Natural killer cell treated with Interleukin-12 subunit alpha and Interleukin-12 subunit beta and Interleukin-15 and Interleukin-18, amount 100 ng/mL, for 72 hours (primary cell): ENCODE measurements at regions not wholly inside any gene's neighbourhood (a gene's known extent, or its start where the extent isn't known, plus 50 kb on each side); places are given as distances from the start of the nearest gene placed in this dataset.

Experiments
- ATAC-seq, 2 donors: fragments of 150-1000 bp; cut with Tn5 transposase in 1 of 2; sonication (Bioruptor Pico), chemical (Tn5 transposase) in 1 of 2; 2 replicates each; pipeline ENCODE4 v1.10.0; 2021
- DNase-seq: peaks from one replicate; pipeline ENCODE4 v3.0.0; 2022; ENCODE audit warnings: low spot score
- H3K27ac Mint-ChIP-seq, 2 donors: 1 replicate in 1 of 2; 2 replicates in 1 of 2; pipeline ENCODE4 v1.8.0; 2022; ENCODE audit warnings: mixed read lengths in 2 of 2, mild to moderate bottlenecking in 1 of 2, moderate library complexity in 1 of 2
- H3K27me3 Mint-ChIP-seq, 2 donors: 1 replicate in 1 of 2; 2 replicates in 1 of 2; pipeline ENCODE4 v1.8.0; 2022; ENCODE audit warnings: mixed read lengths in 2 of 2
- H3K36me3 Mint-ChIP-seq: one replicate; pipeline ENCODE4 v1.8.0; 2022; ENCODE audit warnings: mixed read lengths
- H3K4me1 Mint-ChIP-seq, 2 donors: 1 replicate in 1 of 2; 2 replicates in 1 of 2; pipeline ENCODE4 v1.8.0; 2022; ENCODE audit warnings: low read depth in 2 of 2, mixed read lengths in 2 of 2, mild to moderate bottlenecking in 1 of 2
- H3K4me3 Mint-ChIP-seq: one replicate; pipeline ENCODE4 v1.8.0; 2022; ENCODE audit warnings: mixed read lengths
- H3K9me3 Mint-ChIP-seq: 2 replicates; pipeline ENCODE4 v1.8.0; 2022; ENCODE audit warnings: mixed read lengths

DNA sequence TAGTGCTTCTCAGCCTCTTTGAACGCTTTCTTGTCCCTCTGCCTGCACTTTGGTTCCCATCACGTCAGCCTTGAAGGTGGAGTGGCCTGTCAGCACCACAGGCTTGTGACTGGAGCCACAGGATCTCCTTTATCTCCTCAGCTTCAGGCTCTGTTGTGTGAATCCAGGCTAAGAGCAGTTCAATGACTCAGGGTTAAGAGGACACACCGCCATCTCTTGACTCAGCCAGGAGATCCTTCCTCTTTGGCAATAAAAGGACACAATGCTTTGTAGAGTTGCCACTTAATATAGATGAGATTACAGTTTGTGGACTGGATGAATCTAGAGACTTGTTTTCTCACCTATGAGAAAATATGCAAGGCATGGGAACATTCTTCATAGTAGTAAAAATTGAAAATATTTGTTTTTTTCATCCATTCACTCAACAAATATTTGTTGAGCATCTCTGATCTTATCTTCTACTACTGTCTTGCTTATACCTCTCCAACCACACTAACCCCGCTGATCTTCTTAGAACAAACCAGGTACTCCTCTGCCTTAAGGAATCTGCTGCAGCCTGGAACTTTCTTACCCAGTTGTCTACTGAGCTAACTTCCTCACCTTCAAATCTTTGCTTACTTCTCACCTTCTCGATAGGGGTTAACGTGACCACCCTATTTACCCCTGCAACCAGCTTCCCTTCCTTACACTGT is 62.3 kb downstream of the UCHL1 start:
- Mint-ChIP-seq H3K4me1 (no peaks in the 10 kb centered on the region), H3K27ac (no peak overlapping the region), H3K4me3 (no peak overlapping the region), H3K36me3 (no peaks in the 10 kb centered on the region), H3K27me3 (no peaks in the 10 kb centered on the region), H3K9me3 (no peaks in the 10 kb centered on the region)
- DNase-seq = no peak
- ATAC-seq = no peak

DNA sequence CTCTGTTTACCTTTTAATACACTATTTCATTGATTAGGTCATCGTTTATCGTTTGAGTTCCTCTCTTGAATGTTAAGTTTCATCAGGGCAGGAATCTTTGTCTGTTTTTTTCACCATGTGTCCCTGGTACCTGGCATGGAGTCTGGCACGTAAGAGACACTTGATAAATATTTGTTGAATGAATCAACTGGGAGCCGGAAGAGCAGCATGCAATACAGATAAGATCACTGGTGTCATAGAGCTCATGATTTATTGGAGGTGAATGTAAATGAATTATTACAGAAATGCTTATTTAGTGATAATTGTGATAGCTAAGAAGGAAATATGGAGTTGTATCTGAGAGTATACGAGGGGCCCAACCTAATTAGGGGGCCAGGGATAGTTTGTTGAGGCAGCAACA is 62.8 kb downstream of the UCHL1 start:
- no peak overlapping the region for H3K4me3 Mint-ChIP-seq
- no peaks in the 10 kb centered on the region for H3K4me1 Mint-ChIP-seq
- H3K9me3 Mint-ChIP-seq = no peaks in the 10 kb centered on the region
- H3K27me3 Mint-ChIP-seq = no peaks in the 10 kb centered on the region
- no peaks in the 10 kb centered on the region for H3K36me3 Mint-ChIP-seq
- DNase-seq (no peak), ATAC-seq (no peak)
- H3K27ac Mint-ChIP-seq = no peak overlapping the region

GRCh38 chr4:41320278-41320677 is 63.5 kb downstream of the UCHL1 start:
- no peaks in the 10 kb centered on the region for H3K4me1 Mint-ChIP-seq
- no peak for ATAC-seq
- H3K27ac Mint-ChIP-seq = no peak overlapping the region
- H3K27me3 Mint-ChIP-seq = no peaks in the 10 kb centered on the region
- H3K4me3 Mint-ChIP-seq = no peak overlapping the region
- H3K36me3 Mint-ChIP-seq = no peaks in the 10 kb centered on the region
- no peak for DNase-seq
- H3K9me3 Mint-ChIP-seq = no peaks in the 10 kb centered on the region

- Mint-ChIP-seq H3K27ac (no peak overlapping the region), H3K4me1 (no peaks in the 10 kb centered on the region), H3K36me3 (no peaks in the 10 kb centered on the region), H3K4me3 (no peak overlapping the region), H3K9me3 (no peaks in the 10 kb centered on the region), H3K27me3 (no peaks in the 10 kb centered on the region)
- ATAC-seq (no peak), DNase-seq (no peak)
These were observed 64.1 kb downstream of the UCHL1 start for GRCh38 chr4:41320786-41321185.

DNA sequence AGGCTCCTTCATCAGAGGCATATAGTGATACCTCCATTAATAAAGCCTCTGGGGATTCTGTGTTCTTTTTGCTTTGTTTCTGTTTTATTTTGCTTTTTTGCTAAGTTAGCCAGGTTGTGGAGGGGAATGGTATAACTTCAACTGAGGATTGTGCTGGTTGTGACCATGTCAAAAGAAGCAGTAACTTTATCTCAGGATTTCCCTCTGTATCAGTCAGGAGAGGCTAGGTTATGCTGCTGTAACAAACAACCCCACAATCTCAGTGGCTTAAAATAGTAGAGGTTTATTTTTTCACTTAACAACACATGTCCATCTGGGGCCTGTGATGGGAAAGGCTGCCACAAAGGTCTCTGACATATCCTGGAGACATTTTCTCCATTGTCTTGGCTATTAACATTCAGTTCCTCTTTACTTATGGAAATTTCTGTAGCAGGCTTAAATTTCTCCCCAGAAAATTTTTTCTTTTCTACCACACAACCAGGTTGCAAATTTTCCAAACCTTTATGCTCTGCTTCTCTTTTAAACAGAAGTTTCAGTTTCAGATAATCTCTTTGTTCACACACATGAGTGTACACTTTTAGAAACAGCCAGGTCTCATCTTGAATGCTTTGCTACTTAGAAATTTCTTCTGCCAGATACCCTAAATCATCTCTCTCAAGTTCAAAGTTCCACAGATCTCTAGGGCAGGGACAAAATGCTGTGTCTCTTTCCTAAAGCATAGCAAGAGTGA is 64.7 kb downstream of the UCHL1 start:
- Mint-ChIP-seq H3K9me3 (no peaks in the 10 kb centered on the region), H3K4me1 (no peaks in the 10 kb centered on the region), H3K27ac (no peak overlapping the region), H3K4me3 (no peak overlapping the region), H3K27me3 (no peaks in the 10 kb centered on the region), H3K36me3 (no peaks in the 10 kb centered on the region)
- no peak for DNase-seq
- ATAC-seq = no peak

GRCh38 chr4:41322617-41323016 is 65.9 kb downstream of the UCHL1 start:
- Mint-ChIP-seq H3K27me3 (no peaks in the 10 kb centered on the region), H3K36me3 (no peaks in the 10 kb centered on the region), H3K4me3 (no peak overlapping the region), H3K27ac (no peak overlapping the region), H3K4me1 (no peaks in the 10 kb centered on the region), H3K9me3 (no peaks in the 10 kb centered on the region)
- ATAC-seq (no peak), DNase-seq (no peak)

DNA sequence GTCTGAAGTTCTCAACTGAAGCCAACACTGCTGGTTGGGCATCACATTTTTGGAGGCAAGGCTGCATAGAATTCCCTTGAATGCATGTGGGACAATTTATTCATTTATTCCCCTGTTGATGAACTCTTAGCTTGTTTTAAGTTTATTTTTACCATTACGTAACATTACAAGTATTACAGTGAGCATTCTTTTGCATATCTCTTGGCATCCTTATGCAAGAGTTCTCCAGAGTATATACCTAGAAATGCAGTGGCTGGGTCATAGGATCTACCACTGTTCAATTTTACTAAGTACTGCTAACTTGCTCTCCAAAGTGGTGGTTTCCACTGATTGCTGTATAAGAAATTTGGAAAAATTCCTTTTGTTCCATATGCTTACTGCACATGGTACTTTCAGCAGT is 66.5 kb downstream of the UCHL1 start:
- no peaks in the 10 kb centered on the region for H3K36me3 Mint-ChIP-seq
- H3K4me1 Mint-ChIP-seq = no peaks in the 10 kb centered on the region
- H3K27me3 Mint-ChIP-seq = no peaks in the 10 kb centered on the region
- no peaks in the 10 kb centered on the region for H3K9me3 Mint-ChIP-seq
- no peak overlapping the region for H3K27ac Mint-ChIP-seq
- H3K4me3 Mint-ChIP-seq = no peak overlapping the region
- ATAC-seq (no peak), DNase-seq (no peak)

- no peak overlapping the region for H3K27ac Mint-ChIP-seq
- ATAC-seq (no peak), DNase-seq (no peak)
- no peak overlapping the region for H3K4me3 Mint-ChIP-seq
- no peaks in the 10 kb centered on the region for H3K27me3 Mint-ChIP-seq
- peaks cover under 1% of the 10 kb centered on the region for H3K9me3 Mint-ChIP-seq
- H3K4me1 Mint-ChIP-seq = no peaks in the 10 kb centered on the region
- H3K36me3 Mint-ChIP-seq = no peaks in the 10 kb centered on the region
These were observed 67.0 kb downstream of the UCHL1 start for GRCh38 chr4:41323706-41324105.

DNA sequence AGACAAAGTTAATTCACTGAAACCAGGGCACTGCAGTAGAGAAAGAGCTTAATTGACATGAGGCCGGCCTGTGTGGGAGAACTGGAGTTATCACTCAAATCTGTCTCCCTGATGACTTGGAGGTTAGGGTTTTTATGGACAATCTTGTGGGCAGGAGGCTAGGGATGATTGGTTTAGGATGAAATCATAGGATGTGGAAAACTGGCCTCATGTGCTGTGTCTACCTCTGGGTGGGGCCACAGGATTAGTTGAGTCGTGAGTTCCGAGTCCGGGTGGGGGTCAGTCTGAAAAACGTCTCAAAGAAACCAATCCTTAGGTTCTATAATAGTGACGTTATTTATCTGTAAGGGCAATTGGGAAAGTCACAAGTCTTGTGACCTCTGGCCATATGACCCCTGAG is 68.1 kb downstream of the UCHL1 start:
- no peak for ATAC-seq

DNA sequence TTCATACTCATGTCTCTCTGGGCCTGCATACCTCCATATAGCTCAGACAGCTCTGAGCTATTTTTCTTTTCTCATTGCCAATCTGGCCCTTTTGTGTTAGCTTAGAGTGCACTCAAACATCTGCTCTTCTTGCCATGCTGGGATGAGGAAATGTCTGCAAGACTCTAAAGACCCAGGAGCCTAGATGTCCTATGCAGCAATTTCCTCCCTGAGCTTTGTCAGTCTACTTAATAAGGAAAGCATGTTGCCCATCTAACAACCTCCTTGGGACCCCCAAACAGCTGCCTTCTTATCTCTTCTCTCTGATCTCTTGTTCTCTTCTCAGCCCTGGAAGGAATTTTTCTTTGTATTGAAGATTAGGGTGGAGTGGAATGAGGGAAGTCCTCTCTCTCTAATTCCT is 69.2 kb downstream of the UCHL1 start:
- DNase-seq (no peak), ATAC-seq (no peak)
- no peaks in the 10 kb centered on the region for H3K4me1 Mint-ChIP-seq
- H3K27me3 Mint-ChIP-seq = no peaks in the 10 kb centered on the region
- no peak overlapping the region for H3K4me3 Mint-ChIP-seq
- no peaks in the 10 kb centered on the region for H3K36me3 Mint-ChIP-seq
- H3K27ac Mint-ChIP-seq = no peak overlapping the region
- peaks cover 6% of the 10 kb centered on the region for H3K9me3 Mint-ChIP-seq

More for the DNA sequence above, 68.1 kb downstream of the UCHL1 start:
- no peak for DNase-seq
- peaks cover 4% of the 10 kb centered on the region for H3K9me3 Mint-ChIP-seq
- no peak overlapping the region for H3K27ac Mint-ChIP-seq
- H3K36me3 Mint-ChIP-seq = no peaks in the 10 kb centered on the region
- no peaks in the 10 kb centered on the region for H3K27me3 Mint-ChIP-seq
- no peaks in the 10 kb centered on the region for H3K4me1 Mint-ChIP-seq
- H3K4me3 Mint-ChIP-seq = no peak overlapping the region

GRCh38 chr4:41326776-41327175 is 70.0 kb downstream of the UCHL1 start:
- H3K27me3 Mint-ChIP-seq = no peaks in the 10 kb centered on the region
- no peak overlapping the region for H3K27ac Mint-ChIP-seq
- H3K36me3 Mint-ChIP-seq = no peaks in the 10 kb centered on the region
- ATAC-seq (no peak), DNase-seq (no peak)
- no peaks in the 10 kb centered on the region for H3K4me1 Mint-ChIP-seq
- H3K9me3 Mint-ChIP-seq = peaks cover 6% of the 10 kb centered on the region
- H3K4me3 Mint-ChIP-seq = no peak overlapping the region

DNA sequence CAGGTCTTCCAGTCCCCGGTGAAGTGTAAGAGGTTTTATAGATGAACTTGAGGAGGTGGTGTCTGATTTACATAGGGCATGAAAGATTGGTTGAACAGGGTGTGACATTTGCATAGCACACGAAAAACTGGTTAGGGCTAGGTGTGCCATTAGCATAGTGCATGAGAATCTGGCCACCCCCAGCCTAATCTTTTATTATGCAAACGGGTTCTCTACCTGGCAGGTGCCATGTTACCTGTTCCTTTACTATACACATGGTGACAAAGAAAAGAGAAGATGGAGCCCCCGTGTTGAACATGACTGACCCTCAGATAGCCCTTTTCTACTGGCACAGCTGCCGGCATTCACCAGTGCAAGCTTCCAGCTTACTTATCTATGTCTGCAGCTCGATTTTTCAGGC is 71.0 kb downstream of the UCHL1 start:
- DNase-seq (no peak), ATAC-seq (no peak)
- Mint-ChIP-seq H3K36me3 (no peaks in the 10 kb centered on the region), H3K27ac (no peak overlapping the region), H3K4me3 (no peak overlapping the region), H3K9me3 (peaks cover 6% of the 10 kb centered on the region), H3K27me3 (no peaks in the 10 kb centered on the region), H3K4me1 (no peaks in the 10 kb centered on the region)

GRCh38 chr4:41329361-41329760 is 72.6 kb downstream of the UCHL1 start:
- Mint-ChIP-seq H3K9me3 (peaks cover 6% of the 10 kb centered on the region), H3K4me3 (no peak overlapping the region), H3K27ac (no peak overlapping the region), H3K4me1 (no peaks in the 10 kb centered on the region), H3K27me3 (no peaks in the 10 kb centered on the region), H3K36me3 (no peaks in the 10 kb centered on the region)
- DNase-seq (no peak), ATAC-seq (no peak)

DNA sequence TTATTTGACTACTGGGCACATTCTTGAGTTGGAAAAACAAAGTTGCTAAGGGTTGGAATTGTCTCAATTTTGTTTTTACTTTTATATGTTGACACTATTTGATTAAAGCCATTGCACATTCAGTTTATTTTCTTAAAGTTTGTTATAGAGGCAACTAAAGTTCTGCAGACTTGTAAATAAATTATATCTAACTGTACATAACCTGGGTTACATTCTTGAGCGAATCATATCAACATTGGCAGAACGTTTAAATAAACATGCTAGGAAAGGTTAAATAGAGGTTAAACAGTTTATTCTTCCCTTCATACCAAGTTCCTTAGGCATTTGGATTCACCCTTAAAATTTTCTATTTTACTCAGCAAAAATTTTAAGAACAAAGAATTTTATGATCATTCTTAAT is 74.5 kb downstream of the UCHL1 start:
- ATAC-seq = no peak
- DNase-seq = no peak
- peaks cover 10% of the 10 kb centered on the region for H3K9me3 Mint-ChIP-seq
- no peak overlapping the region for H3K27ac Mint-ChIP-seq
- no peaks in the 10 kb centered on the region for H3K36me3 Mint-ChIP-seq
- no peaks in the 10 kb centered on the region for H3K27me3 Mint-ChIP-seq
- H3K4me3 Mint-ChIP-seq = no peak overlapping the region
- H3K4me1 Mint-ChIP-seq = no peaks in the 10 kb centered on the region
